BE2C (cell line): ENCODE measurements at regions not wholly inside any gene's neighbourhood (a gene's known extent, or its start where the extent isn't known, plus 50 kb on each side); places are given as distances from the start of the nearest gene placed in this dataset.

Experiments used
- DNase-seq: peaks from one replicate; pipeline ENCODE4 v3.0.0-alpha.2; 2020
- H3K27me3 ChIP-seq: fragments of 250-450 bp; sonication (Bioruptor Pico); 2 replicates; pipeline ENCODE4 v1.5.1; 2020; ENCODE audit warnings: mild to moderate bottlenecking
- H3K36me3 ChIP-seq: fragments of 250-450 bp; sonication (Bioruptor Pico); 2 replicates; pipeline ENCODE4 v1.5.1; 2020; ENCODE audit warnings: mild to moderate bottlenecking
- H3K4me1 ChIP-seq: fragments of 250-450 bp; sonication (Bioruptor Pico); 2 replicates; pipeline ENCODE4 v1.5.1; 2020
- H3K4me3 ChIP-seq: 2 replicates; pipeline ENCODE4 v1.5.1; 2011; ENCODE audit warnings: low read depth, low read length
- H3K9me3 ChIP-seq: fragments of 250-450 bp; sonication (Bioruptor Pico); 2 replicates; pipeline ENCODE4 v1.5.1; 2020
- CTCF ChIP-seq: IDR thresholded peaks from 2 replicates; pipeline ENCODE4 v1.5.1; 2012; ENCODE audit warnings: mild to moderate bottlenecking, low read depth, low read length

- peak; percentile 37 for DNase-seq
- TF ChIP-seq CTCF = no peak
- no peak overlapping the region for H3K4me3 ChIP-seq
Measured at GRCh38 chr11:113549611-113550578, 74.7 kb upstream of the DRD2 start.

GRCh38 chr11:113549061-113549460 is 73.9 kb upstream of the DRD2 start:
- Histone ChIP-seq H3K27me3 (no peaks in the 10 kb centered on the region), H3K4me1 (no peaks in the 10 kb centered on the region; the same call in 1 of the 2 replicates), H3K4me3 (no peak overlapping the region), H3K36me3 (no peaks in the 10 kb centered on the region), H3K9me3 (no peaks in the 10 kb centered on the region)
- DNase-seq = no peak
- no peak for TF ChIP-seq CTCF

More at GRCh38 chr11:113549611-113550578, 74.7 kb upstream of the DRD2 start:
- Histone ChIP-seq H3K27me3 (no peaks in the 10 kb centered on the region), H3K36me3 (no peaks in the 10 kb centered on the region), H3K4me1 (peaks cover 3% of the 10 kb centered on the region), H3K9me3 (no peaks in the 10 kb centered on the region)

- no peak for TF ChIP-seq CTCF
- H3K27me3 ChIP-seq = no peaks in the 10 kb centered on the region
Measured at GRCh38 chr11:113547739-113548138, 72.5 kb upstream of the DRD2 start.

GRCh38 chr11:113546757-113547507 is 71.7 kb upstream of the DRD2 start:
- no peak for TF ChIP-seq CTCF
- no peaks in the 10 kb centered on the region for H3K27me3 ChIP-seq
- H3K36me3 ChIP-seq = no peaks in the 10 kb centered on the region
- H3K9me3 ChIP-seq = no peaks in the 10 kb centered on the region
- H3K4me3 ChIP-seq = no peak overlapping the region
- H3K4me1 ChIP-seq = no peaks in the 10 kb centered on the region; the same call in 1 of the 2 replicates
- no peak for DNase-seq

More at GRCh38 chr11:113547739-113548138, 72.5 kb upstream of the DRD2 start:
- DNase-seq = no peak
- no peaks in the 10 kb centered on the region for H3K36me3 ChIP-seq
- H3K4me1 ChIP-seq = no peaks in the 10 kb centered on the region; the same call in 1 of the 2 replicates
- no peak overlapping the region for H3K4me3 ChIP-seq
- no peaks in the 10 kb centered on the region for H3K9me3 ChIP-seq

- Histone ChIP-seq H3K9me3 (no peaks in the 10 kb centered on the region), H3K4me3 (no peak overlapping the region), H3K27me3 (no peaks in the 10 kb centered on the region), H3K4me1 (no peaks in the 10 kb centered on the region), H3K36me3 (no peaks in the 10 kb centered on the region)
- TF ChIP-seq CTCF = no peak
- no peak for DNase-seq
Measured at GRCh38 chr11:113542420-113542819, 67.2 kb upstream of the DRD2 start.
